ENCODE measurements at regions not wholly inside any gene's neighbourhood (a gene's known extent, or its start where the extent isn't known, plus 50 kb on each side); places are given as distances from the start of the nearest gene placed in this dataset.
"Not testable (repeated sequence)": the region's sequence is repeated elsewhere in the genome, so short reads cannot be mapped to it uniquely, and the experiment has no call there.

DNA sequence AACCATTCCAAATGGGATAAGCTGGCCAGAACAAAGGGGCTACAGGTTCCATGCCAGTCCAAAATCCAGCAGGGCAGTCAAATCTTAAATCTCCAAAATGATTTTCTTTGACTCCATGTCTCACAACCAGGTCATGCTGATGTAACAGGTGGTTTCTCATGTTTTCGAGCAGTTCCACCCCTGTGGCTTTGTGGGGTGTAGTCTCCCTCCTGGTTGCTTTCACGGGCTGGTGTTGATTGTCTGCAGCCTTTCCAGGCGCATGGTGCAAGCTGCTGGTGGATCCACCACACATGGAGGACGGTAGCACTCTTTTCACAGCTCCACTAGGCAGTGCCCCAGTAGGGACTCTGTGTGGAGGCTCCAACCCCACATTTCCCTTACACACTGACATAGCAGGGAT lies 425.5 kb upstream of the FTMT start:
- Histone ChIP-seq H3K4me1 (no peaks in the 10 kb centered on the region), H3K36me3 (no peaks in the 10 kb centered on the region), H3K4me3 (no peak overlapping the region), H3K9me3 (peaks cover 0 to 4% (median 0%) of the 10 kb centered on the region in 4 donors), H3K27ac (replicated peaks in 1 of 4) (no peak overlapping the region), H3K27me3 (no peaks in the 10 kb centered on the region)
- 74% methylated on average over 4 of the region's 4 CpGs for WGBS
- intact Hi-C loops (cut with DNase I), result no loop called here
- TF ChIP-seq POLR2AphosphoS5 (IDR thresholded peaks at IDR 0.05) (no peak), EP300 (IDR thresholded peaks at IDR 0.05) (no peak), POLR2A (IDR thresholded peaks at IDR 0.05; ENCODE audit: low read depth) (no peak)
- TF ChIP-seq, protein P1, sequence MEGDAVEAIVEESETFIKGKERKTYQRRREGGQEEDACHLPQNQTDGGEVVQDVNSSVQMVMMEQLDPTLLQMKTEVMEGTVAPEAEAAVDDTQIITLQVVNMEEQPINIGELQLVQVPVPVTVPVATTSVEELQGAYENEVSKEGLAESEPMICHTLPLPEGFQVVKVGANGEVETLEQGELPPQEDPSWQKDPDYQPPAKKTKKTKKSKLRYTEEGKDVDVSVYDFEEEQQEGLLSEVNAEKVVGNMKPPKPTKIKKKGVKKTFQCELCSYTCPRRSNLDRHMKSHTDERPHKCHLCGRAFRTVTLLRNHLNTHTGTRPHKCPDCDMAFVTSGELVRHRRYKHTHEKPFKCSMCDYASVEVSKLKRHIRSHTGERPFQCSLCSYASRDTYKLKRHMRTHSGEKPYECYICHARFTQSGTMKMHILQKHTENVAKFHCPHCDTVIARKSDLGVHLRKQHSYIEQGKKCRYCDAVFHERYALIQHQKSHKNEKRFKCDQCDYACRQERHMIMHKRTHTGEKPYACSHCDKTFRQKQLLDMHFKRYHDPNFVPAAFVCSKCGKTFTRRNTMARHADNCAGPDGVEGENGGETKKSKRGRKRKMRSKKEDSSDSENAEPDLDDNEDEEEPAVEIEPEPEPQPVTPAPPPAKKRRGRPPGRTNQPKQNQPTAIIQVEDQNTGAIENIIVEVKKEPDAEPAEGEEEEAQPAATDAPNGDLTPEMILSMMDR (IDR thresholded peaks at IDR 0.05), result no peak
- no peak for DNase-seq (ENCODE audit: extremely low spot score)

DNA sequence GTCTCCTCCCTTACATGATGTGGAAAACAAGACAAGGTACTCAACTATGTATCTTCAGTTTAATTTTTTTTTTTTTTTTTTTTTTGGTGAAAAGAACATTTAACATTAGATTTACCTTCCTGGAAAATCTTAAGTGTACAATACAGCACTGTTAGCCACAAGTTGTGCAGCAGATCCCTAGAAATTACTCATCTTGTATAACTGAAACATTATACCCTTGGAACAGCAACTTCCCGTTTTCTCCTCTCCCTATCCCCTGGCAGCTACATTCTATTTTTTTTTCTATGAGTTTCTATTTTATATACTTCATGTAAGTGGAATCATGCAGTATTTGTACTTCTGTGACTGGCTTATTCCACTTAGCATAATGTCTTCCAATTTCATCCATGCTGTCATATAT lies 421.9 kb upstream of the FTMT start:
- WGBS, result 61% methylated on average over 1 of the region's 1 CpG
- intact Hi-C loops (cut with DNase I), result no loop called here
- Histone ChIP-seq H3K9me3 (peaks cover 0 to 4% (median 0%) of the 10 kb centered on the region in 4 donors), H3K4me3 (no peak overlapping the region), H3K4me1 (no peaks in the 10 kb centered on the region), H3K27me3 (no peaks in the 10 kb centered on the region), H3K36me3 (no peaks in the 10 kb centered on the region), H3K27ac (replicated peaks in 1 of 4) (no peak overlapping the region)
- TF ChIP-seq, protein P1 (IDR thresholded peaks at IDR 0.05), result no peak
- TF ChIP-seq POLR2AphosphoS5 (IDR thresholded peaks at IDR 0.05) (no peak), EP300 (IDR thresholded peaks at IDR 0.05) (no peak), POLR2A (IDR thresholded peaks at IDR 0.05; ENCODE audit: low read depth) (no peak)
- DNase-seq (ENCODE audit: extremely low spot score), result no peak

DNA sequence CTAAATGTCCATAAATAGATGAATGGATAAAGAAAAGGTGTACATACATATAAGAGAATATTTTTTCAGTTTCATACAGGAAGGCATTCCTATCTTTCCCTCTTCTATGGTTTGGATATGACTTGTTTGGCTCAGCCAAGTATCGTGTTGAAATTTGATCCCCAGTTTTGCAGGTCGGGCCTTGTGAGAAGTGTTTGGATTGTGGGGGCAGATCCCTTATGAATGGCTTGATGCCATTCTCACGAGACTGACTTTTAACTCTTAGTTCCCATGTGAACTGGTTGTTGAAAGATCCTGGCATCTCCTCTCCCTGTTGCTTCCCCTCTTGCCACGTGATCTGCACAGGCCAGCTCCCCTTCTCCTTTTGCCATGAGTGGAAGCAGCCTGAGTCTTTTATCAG lies 421.1 kb upstream of the FTMT start:
- WGBS, result 33% methylated on average over 4 of the region's 4 CpGs
- Histone ChIP-seq H3K4me3 (no peak overlapping the region), H3K27me3 (no peaks in the 10 kb centered on the region), H3K27ac (replicated peaks in 1 of 4) (no peak overlapping the region), H3K36me3 (no peaks in the 10 kb centered on the region), H3K9me3 (peaks cover 0 to 4% (median 0%) of the 10 kb centered on the region in 4 donors), H3K4me1 (no peaks in the 10 kb centered on the region)
- DNase-seq (ENCODE audit: extremely low spot score), result no peak
- intact Hi-C loops (cut with DNase I), result no loop called here
- no peak for TF ChIP-seq EP300 (IDR thresholded peaks at IDR 0.05)
- TF ChIP-seq POLR2A (IDR thresholded peaks at IDR 0.05; ENCODE audit: low read depth), result no peak
- TF ChIP-seq, protein P1 (IDR thresholded peaks at IDR 0.05), result no peak
- no peak for TF ChIP-seq POLR2AphosphoS5 (IDR thresholded peaks at IDR 0.05)

DNA sequence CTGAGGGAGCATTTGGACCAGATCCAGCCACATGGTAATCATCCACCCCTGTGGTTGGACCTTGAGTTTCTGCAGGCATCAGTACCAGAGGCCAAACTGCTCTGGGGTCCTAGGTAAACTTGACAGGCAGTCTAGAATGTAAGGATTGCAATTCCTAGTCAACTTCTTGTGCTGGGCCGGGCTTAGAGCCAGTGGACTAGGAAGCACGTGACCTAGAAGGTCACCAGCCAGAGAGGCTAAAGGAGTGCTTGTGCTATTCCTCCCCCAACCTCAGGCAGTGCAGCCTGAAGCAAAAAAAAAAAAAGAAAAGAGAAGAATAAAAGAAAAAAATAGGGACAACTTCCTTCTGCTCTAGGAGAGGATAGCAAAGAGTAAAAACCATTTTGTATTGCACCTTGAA lies 406.2 kb upstream of the FTMT start:
- Histone ChIP-seq H3K4me1 (no peaks in the 10 kb centered on the region), H3K9me3 (peaks cover 0 to 7% (median 3%) of the 10 kb centered on the region in 4 donors), H3K27me3 (no peaks in the 10 kb centered on the region), H3K36me3 (no peaks in the 10 kb centered on the region), H3K4me3 (no peak overlapping the region), H3K27ac (replicated peaks in 1 of 4) (no peak overlapping the region)
- no peak for DNase-seq (ENCODE audit: extremely low spot score)
- intact Hi-C loops (cut with DNase I), result no loop called here
- 81% methylated on average over 2 of the region's 2 CpGs for WGBS
- TF ChIP-seq POLR2AphosphoS5 (IDR thresholded peaks at IDR 0.05) (no peak), POLR2A (IDR thresholded peaks at IDR 0.05; ENCODE audit: low read depth) (no peak), EP300 (IDR thresholded peaks at IDR 0.05) (no peak)
- TF ChIP-seq, protein P1 (IDR thresholded peaks at IDR 0.05), result no peak

DNA sequence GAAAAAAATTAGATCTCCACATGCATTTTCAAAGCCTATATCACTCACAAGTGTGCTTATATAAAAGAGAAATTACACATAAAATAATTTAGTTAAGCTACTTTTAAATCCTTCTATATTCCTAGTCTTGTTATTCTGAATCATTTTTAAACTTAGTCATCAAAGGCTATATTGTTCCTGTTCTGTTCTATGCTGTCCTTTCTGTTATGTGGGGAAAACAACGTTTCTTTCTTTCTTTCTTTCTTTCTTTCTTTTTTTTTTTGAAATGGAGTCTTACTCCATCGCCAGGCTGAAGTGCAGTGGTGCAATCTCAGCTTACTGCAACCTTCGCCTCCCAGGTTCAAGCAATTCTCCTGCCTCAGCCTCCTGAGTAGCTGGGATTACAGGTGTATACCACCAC lies 389.2 kb upstream of the FTMT start:
- Histone ChIP-seq H3K27ac (replicated peaks in 1 of 4) (no peak overlapping the region), H3K9me3 (no peaks in the 10 kb centered on the region), H3K36me3 (no peaks in the 10 kb centered on the region), H3K27me3 (no peaks in the 10 kb centered on the region), H3K4me1 (no peaks in the 10 kb centered on the region), H3K4me3 (no peak overlapping the region)
- intact Hi-C loops (cut with DNase I), result no loop called here
- DNase-seq (ENCODE audit: extremely low spot score), result no peak
- TF ChIP-seq, protein P1 (IDR thresholded peaks at IDR 0.05), result no peak
- TF ChIP-seq POLR2A (IDR thresholded peaks at IDR 0.05; ENCODE audit: low read depth) (no peak), POLR2AphosphoS5 (IDR thresholded peaks at IDR 0.05) (no peak), EP300 (IDR thresholded peaks at IDR 0.05) (no peak)
- 76% methylated on average over 3 of the region's 3 CpGs for WGBS

DNA sequence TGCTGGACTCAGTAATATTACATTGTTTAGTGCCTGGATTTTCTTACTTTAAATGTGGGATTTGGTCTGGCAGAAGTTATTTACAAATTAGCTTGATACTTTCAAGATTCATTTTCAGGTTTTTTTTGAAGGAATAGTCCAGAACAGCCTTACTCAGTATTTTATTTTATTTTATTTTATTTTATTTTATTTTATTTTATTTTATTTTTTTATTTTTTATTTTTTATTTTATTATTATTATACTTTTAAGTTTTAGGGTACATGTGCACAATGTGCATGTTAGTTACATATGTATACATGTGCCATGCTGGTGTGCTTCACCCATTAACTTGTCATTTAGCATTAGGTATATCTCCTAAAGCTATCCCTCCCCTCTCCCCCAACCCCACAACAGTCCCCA lies 380.5 kb upstream of the FTMT start:
- H3K27ac ChIP-seq (replicated peaks in 1 of 4); H3K4me1 ChIP-seq; intact Hi-C loops (cut with DNase I); H3K27me3 ChIP-seq; H3K36me3 ChIP-seq; DNase-seq (ENCODE audit: extremely low spot score); H3K9me3 ChIP-seq; H3K4me3 ChIP-seq: not testable (repeated sequence)
